Uterus (tissue), 2 donors: ENCODE measurements at regions not wholly inside any gene's neighbourhood (a gene's known extent, or its start where the extent isn't known, plus 50 kb on each side); places are given as distances from the start of the nearest gene placed in this dataset.

Experiments
- POLR2A ChIP-seq, 2 donors: fragments of 450-650 bp; IDR thresholded peaks; one replicate each; pipeline ENCODE4 v1.6.1; 2016; ENCODE audit warnings: antibody characterized with exemption in 2 of 2, mild to moderate bottlenecking in 1 of 2, moderate library complexity in 1 of 2
- TF ChIP-seq, protein P1 (sequence below), 4 experiments: fragments of 200-600 bp in 2 of 4; fragments of 450-650 bp in 2 of 4; sonication (generic) in 2 of 4; IDR thresholded peaks; one replicate each; pipeline ENCODE4 v1.5.1; 2016 to 2019; ENCODE audit warnings: antibody characterized with exemption in 4 of 4, mild to moderate bottlenecking in 2 of 4, moderate library complexity in 1 of 4

DNA sequence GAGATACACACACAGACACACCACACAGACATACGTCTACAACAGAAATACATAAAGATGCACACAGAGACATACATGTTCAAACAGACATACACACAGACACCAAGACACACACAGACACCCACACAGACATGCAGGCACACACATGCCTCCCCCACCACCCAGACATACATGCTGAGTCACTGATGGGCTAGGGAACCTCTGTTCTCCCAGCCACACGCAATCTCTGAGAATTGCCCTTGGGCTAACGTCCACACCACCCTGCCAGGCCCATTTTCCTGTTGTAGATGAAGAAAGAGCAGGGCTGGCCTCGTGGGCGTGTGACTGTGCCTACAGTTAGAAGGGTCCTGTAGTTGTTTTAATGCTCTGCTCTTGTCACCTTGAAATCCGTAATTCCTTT lies 261.9 kb downstream of the KCNRG start:
- TF ChIP-seq, protein P1, sequence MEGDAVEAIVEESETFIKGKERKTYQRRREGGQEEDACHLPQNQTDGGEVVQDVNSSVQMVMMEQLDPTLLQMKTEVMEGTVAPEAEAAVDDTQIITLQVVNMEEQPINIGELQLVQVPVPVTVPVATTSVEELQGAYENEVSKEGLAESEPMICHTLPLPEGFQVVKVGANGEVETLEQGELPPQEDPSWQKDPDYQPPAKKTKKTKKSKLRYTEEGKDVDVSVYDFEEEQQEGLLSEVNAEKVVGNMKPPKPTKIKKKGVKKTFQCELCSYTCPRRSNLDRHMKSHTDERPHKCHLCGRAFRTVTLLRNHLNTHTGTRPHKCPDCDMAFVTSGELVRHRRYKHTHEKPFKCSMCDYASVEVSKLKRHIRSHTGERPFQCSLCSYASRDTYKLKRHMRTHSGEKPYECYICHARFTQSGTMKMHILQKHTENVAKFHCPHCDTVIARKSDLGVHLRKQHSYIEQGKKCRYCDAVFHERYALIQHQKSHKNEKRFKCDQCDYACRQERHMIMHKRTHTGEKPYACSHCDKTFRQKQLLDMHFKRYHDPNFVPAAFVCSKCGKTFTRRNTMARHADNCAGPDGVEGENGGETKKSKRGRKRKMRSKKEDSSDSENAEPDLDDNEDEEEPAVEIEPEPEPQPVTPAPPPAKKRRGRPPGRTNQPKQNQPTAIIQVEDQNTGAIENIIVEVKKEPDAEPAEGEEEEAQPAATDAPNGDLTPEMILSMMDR (IDR thresholded peaks at IDR 0.05) = no peak
- TF ChIP-seq POLR2A (IDR thresholded peaks at IDR 0.05) = no peak
